ENCODE measurements at regions not wholly inside any gene's neighbourhood (a gene's known extent, or its start where the extent isn't known, plus 50 kb on each side); places are given as distances from the start of the nearest gene placed in this dataset.

DNA sequence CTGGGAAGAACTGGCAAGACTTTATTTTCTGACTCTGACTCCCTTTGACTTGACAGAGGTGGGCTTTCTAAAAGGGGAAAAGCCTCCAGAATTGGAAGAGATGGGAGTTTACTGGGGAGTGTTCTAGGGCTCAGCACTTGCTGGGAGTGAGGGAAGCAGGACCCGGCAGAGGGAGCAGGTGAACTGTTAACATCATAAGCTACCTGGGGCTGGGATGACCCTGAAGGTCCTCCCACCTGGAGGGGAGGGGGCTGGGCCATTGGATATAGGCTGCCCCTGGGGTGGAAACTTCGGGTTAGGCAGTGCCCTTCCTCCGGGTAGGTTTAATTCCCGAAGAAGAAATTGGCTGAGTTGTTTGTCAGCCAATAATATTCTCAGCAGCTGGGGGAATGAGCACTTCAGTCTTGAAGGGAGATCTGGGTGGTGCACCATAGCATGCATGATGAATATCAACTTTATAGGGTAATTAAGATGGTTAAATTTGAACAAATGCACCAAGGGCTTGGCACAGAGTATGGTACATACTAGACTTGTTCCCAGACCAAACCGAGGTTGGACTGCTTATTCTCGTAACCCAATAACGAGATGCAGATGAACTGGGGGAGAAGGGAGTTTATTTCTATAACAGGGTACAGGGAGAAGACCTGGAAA lies 337.0 kb downstream of the HAPSTR1 start:
- TF ChIP-seq, protein P1, sequence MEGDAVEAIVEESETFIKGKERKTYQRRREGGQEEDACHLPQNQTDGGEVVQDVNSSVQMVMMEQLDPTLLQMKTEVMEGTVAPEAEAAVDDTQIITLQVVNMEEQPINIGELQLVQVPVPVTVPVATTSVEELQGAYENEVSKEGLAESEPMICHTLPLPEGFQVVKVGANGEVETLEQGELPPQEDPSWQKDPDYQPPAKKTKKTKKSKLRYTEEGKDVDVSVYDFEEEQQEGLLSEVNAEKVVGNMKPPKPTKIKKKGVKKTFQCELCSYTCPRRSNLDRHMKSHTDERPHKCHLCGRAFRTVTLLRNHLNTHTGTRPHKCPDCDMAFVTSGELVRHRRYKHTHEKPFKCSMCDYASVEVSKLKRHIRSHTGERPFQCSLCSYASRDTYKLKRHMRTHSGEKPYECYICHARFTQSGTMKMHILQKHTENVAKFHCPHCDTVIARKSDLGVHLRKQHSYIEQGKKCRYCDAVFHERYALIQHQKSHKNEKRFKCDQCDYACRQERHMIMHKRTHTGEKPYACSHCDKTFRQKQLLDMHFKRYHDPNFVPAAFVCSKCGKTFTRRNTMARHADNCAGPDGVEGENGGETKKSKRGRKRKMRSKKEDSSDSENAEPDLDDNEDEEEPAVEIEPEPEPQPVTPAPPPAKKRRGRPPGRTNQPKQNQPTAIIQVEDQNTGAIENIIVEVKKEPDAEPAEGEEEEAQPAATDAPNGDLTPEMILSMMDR (IDR thresholded peaks at IDR 0.05; ENCODE audit: insufficient read depth, low read length, poor library complexity, severe bottlenecking): no peak
- no peak for TF ChIP-seq EZH2phosphoT487 (conservative IDR thresholded peaks at IDR 0.05; ENCODE audit: low read length)
